BLaER1 treated with 17β-estradiol and CSF1 and Interleukin-3, amounts not matched to agents 10 nM and 100 nM (cell line): ENCODE measurements at regions not wholly inside any gene's neighbourhood (a gene's known extent, or its start where the extent isn't known, plus 50 kb on each side); places are given as distances from the start of the nearest gene placed in this dataset.

Source experiments
- H3K27ac ChIP-seq, 11 experiments: shearing (Covaris generic); formaldehyde crosslinking; 2 replicates each; pipeline ENCODE4 v1.8.1; 2022
- H3K27me3 ChIP-seq, 11 experiments: shearing (Covaris generic); formaldehyde crosslinking; 2 replicates each; pipeline ENCODE4 v1.8.1; 2022
- H3K36me3 ChIP-seq, 11 experiments: shearing (Covaris generic); formaldehyde crosslinking; 2 replicates each; pipeline ENCODE4 v1.8.1; 2022
- H3K4me1 ChIP-seq, 10 experiments: shearing (Covaris generic); formaldehyde crosslinking; 2 replicates each; pipeline ENCODE4 v1.8.1; 2022
- H3K4me2 ChIP-seq, 11 experiments: shearing (Covaris generic); formaldehyde crosslinking; 2 replicates each; pipeline ENCODE4 v1.8.1; 2022
- H3K4me3 ChIP-seq, 10 experiments: shearing (Covaris generic); formaldehyde crosslinking; 2 replicates each; pipeline ENCODE4 v1.8.1; 2022
- H3K9ac ChIP-seq, 11 experiments: shearing (Covaris generic); formaldehyde crosslinking; 2 replicates each; pipeline ENCODE4 v1.8.1; 2022
- H3K9me3 ChIP-seq, 11 experiments: shearing (Covaris generic); formaldehyde crosslinking; replicated peaks in 1 of 11; 2 replicates each; pipeline ENCODE4 v1.8.1; 2022
- H4K20me1 ChIP-seq, 11 experiments: shearing (Covaris generic); formaldehyde crosslinking; 2 replicates each; pipeline ENCODE4 v1.8.1; 2022
- Cebpa-rat ChIP-seq, 11 experiments: shearing (Covaris generic); IDR thresholded peaks; 2 replicates each; pipeline ENCODE4 v1.8.1; 2022

- TF ChIP-seq Cebpa-rat (IDR thresholded peaks at IDR 0.05), result no peak
These were observed 216.9 kb upstream of the GSE1 start for GRCh38 chr16:85395913-85396878.

GRCh38 chr16:85396879-85397871 lies 215.9 kb upstream of the GSE1 start:
- Histone ChIP-seq H3K9ac (peak overlapping the region in 4 of 11 experiments; percentile 44 to 65 (median 58); a peak in 8 of 22 replicates), H3K27ac (peak overlapping the region in 4 of 11 experiments; percentile 28 to 53 (median 46); a peak in 7 of 22 replicates), H3K36me3 (no peaks in the 10 kb centered on the region), H3K27me3 (peaks cover 0 to 44% (median 0%) of the 10 kb centered on the region in 11 experiments; a peak in 7 of 22 replicates), H4K20me1 (peaks cover 0 to 45% (median 13%) of the 10 kb centered on the region in 11 experiments; a peak in 11 of 22 replicates), H3K4me1 (peaks cover 46 to 99% (median 93%) of the 10 kb centered on the region in 10 experiments), H3K9me3 (no peaks in the 10 kb centered on the region), H3K4me2 (peak overlapping the region; percentile 61 to 95 (median 89)), H3K4me3 (0 out of 20 replicates have a peak overlapping the region, but pooled peaks of 1 of the 10 experiments have one; percentile 26)
- no peak for TF ChIP-seq Cebpa-rat (IDR thresholded peaks at IDR 0.05)

More at GRCh38 chr16:85395913-85396878, 216.9 kb upstream of the GSE1 start:
- Histone ChIP-seq H3K4me3 (peak overlapping the region in 2 of 10 experiments; percentile 3 to 26; a peak in 2 of 20 replicates), H4K20me1 (peaks cover 0 to 45% (median 13%) of the 10 kb centered on the region in 11 experiments; a peak in 11 of 22 replicates), H3K4me2 (peak overlapping the region; percentile 61 to 95 (median 89)), H3K36me3 (no peaks in the 10 kb centered on the region), H3K9ac (peak overlapping the region in 7 of 11 experiments; percentile 9 to 65 (median 44); a peak in 13 of 22 replicates), H3K9me3 (no peaks in the 10 kb centered on the region), H3K27ac (peak overlapping the region in 7 of 11 experiments; percentile 9 to 53 (median 28); a peak in 9 of 22 replicates), H3K27me3 (peaks cover 0 to 44% (median 0%) of the 10 kb centered on the region in 11 experiments; a peak in 7 of 22 replicates), H3K4me1 (peaks cover 46 to 99% (median 84%) of the 10 kb centered on the region in 10 experiments)

GRCh38 chr16:85398050-85398451 lies 215.1 kb upstream of the GSE1 start:
- Histone ChIP-seq H3K9ac (no peak overlapping the region), H3K4me1 (peaks cover 51 to 100% (median 96%) of the 10 kb centered on the region in 10 experiments), H3K4me3 (no peak overlapping the region), H3K4me2 (peak overlapping the region in 8 of 11 experiments; percentile 48 to 91 (median 76); a peak in 15 of 22 replicates), H3K27ac (no peak overlapping the region), H3K27me3 (peaks cover 0 to 44% (median 0%) of the 10 kb centered on the region in 11 experiments; a peak in 7 of 22 replicates), H4K20me1 (peaks cover 0 to 45% (median 13%) of the 10 kb centered on the region in 11 experiments; a peak in 11 of 22 replicates), H3K36me3 (no peaks in the 10 kb centered on the region), H3K9me3 (no peaks in the 10 kb centered on the region)
- no peak for TF ChIP-seq Cebpa-rat (IDR thresholded peaks at IDR 0.05)

- peaks cover 0 to 45% (median 13%) of the 10 kb centered on the region in 11 experiments; a peak in 11 of 22 replicates for H4K20me1 ChIP-seq
- peak overlapping the region in 9 of 11 experiments; percentile 16 to 91 (median 63); a peak in 18 of 22 replicates for H3K4me2 ChIP-seq
- no peaks in the 10 kb centered on the region for H3K9me3 ChIP-seq
- H3K4me3 ChIP-seq, result no peak overlapping the region
- H3K36me3 ChIP-seq, result no peaks in the 10 kb centered on the region
- peaks cover 0 to 43% (median 0%) of the 10 kb centered on the region in 11 experiments; a peak in 7 of 22 replicates for H3K27me3 ChIP-seq
- no peak overlapping the region; a peak in 1 of 22 replicates for H3K9ac ChIP-seq
- TF ChIP-seq Cebpa-rat (IDR thresholded peaks at IDR 0.05), result no peak
- H3K4me1 ChIP-seq, result peaks cover 56 to 100% (median 96%) of the 10 kb centered on the region in 10 experiments
- H3K27ac ChIP-seq, result no peak overlapping the region
These were observed 214.2 kb upstream of the GSE1 start for GRCh38 chr16:85398688-85399582.

GRCh38 chr16:85399583-85400284 lies 213.4 kb upstream of the GSE1 start:
- Histone ChIP-seq H3K4me1 (peaks cover 48 to 94% (median 89%) of the 10 kb centered on the region in 10 experiments), H3K4me3 (no peak overlapping the region), H3K27me3 (peaks cover 0 to 35% (median 0%) of the 10 kb centered on the region in 11 experiments; a peak in 7 of 22 replicates), H3K36me3 (no peaks in the 10 kb centered on the region), H3K9ac (no peak overlapping the region; a peak in 2 of 22 replicates), H3K27ac (no peak overlapping the region), H3K4me2 (peak overlapping the region; percentile 9 to 91 (median 56); a peak in 21 of 22 replicates), H3K9me3 (no peaks in the 10 kb centered on the region), H4K20me1 (peaks cover 0 to 38% (median 7%) of the 10 kb centered on the region in 11 experiments; a peak in 11 of 22 replicates)
- no peak for TF ChIP-seq Cebpa-rat (IDR thresholded peaks at IDR 0.05)

- H3K9ac ChIP-seq, result no peak overlapping the region; a peak in 1 of 22 replicates
- no peak overlapping the region for H3K27ac ChIP-seq
These were observed 212.6 kb upstream of the GSE1 start for GRCh38 chr16:85400305-85401205.

More at GRCh38 chr16:85400305-85401205, 212.6 kb upstream of the GSE1 start:
- H4K20me1 ChIP-seq, result peaks cover 0 to 31% (median 7%) of the 10 kb centered on the region in 11 experiments; a peak in 9 of 22 replicates
- no peak overlapping the region for H3K4me3 ChIP-seq
- peaks cover 0 to 29% (median 0%) of the 10 kb centered on the region in 11 experiments; a peak in 7 of 22 replicates for H3K27me3 ChIP-seq
- peaks cover 40 to 86% (median 81%) of the 10 kb centered on the region in 10 experiments for H3K4me1 ChIP-seq
- TF ChIP-seq Cebpa-rat (IDR thresholded peaks at IDR 0.05), result no peak
- no peaks in the 10 kb centered on the region for H3K36me3 ChIP-seq
- no peaks in the 10 kb centered on the region for H3K9me3 ChIP-seq
- peak overlapping the region; percentile 9 to 91 (median 56) for H3K4me2 ChIP-seq
